OCI-LY7 (cell line): ENCODE measurements at regions not wholly inside any gene's neighbourhood (a gene's known extent, or its start where the extent isn't known, plus 50 kb on each side); places are given as distances from the start of the nearest gene placed in this dataset.

Source experiments
- BruUV-seq: library from RNA; stranded (reverse); fragments of 400-500 nt; replicated peaks from 2 replicates; lab custom pipeline; 2021; lab: Mats Ljungman, UMichigan
- CTCF ChIA-PET: fragments of 300-600 bp; sonication (Branson Sonifier 250); formaldehyde crosslinking; loops from one replicate; lab custom pipeline; 2022; ENCODE audit warnings: antibody characterized with exemption; ENCODE audit not compliant: unreplicated experiment; lab: Charles Lee
- POLR2A ChIA-PET: fragments of 300-600 bp; sonication (Branson Sonifier 250); formaldehyde crosslinking; loops from one replicate; lab custom pipeline; 2022; ENCODE audit warnings: antibody characterized with exemption; lab: Charles Lee
- DNase-seq: peaks from one replicate; pipeline ENCODE4 v3.0.0-alpha.2; 2015; ENCODE audit warnings: low spot score
- H2AFZ ChIP-seq: fragments of 200-600 bp; sonication (generic), shearing (Covaris generic); 2 replicates; pipeline ENCODE4 v1.6.1; 2014; ENCODE audit warnings: mild to moderate bottlenecking, antibody characterized with exemption, low read length, moderate library complexity
- H3K27ac ChIP-seq: fragments of 200-600 bp; sonication (generic); 2 replicates; pipeline ENCODE4 v1.5.1; 2014; ENCODE audit warnings: mixed run types, low read depth, mild to moderate bottlenecking, moderate library complexity, low read length, inconsistent platforms; ENCODE audit not compliant: poor library complexity, severe bottlenecking
- H3K36me3 ChIP-seq: fragments of 200-600 bp; sonication (generic); 2 replicates; pipeline ENCODE4 v1.6.1; 2014; ENCODE audit warnings: mild to moderate bottlenecking, antibody characterized with exemption, low read length, moderate library complexity, mixed read lengths; ENCODE audit not compliant: insufficient read depth
- H3K4me1 ChIP-seq: fragments of 200-600 bp; sonication (generic); 2 replicates; pipeline ENCODE4 v1.5.1; 2014; ENCODE audit warnings: mild to moderate bottlenecking, low read length; ENCODE audit not compliant: insufficient read depth, poor library complexity, severe bottlenecking
- H3K4me2 ChIP-seq: fragments of 200-600 bp; sonication (generic); 2 replicates; pipeline ENCODE4 v1.6.1; 2014; ENCODE audit warnings: mild to moderate bottlenecking, low read length
- H3K4me3 ChIP-seq: fragments of 200-600 bp; sonication (generic); 2 replicates; pipeline ENCODE4 v1.5.1; 2014; ENCODE audit warnings: mild to moderate bottlenecking, low read depth, low read length; ENCODE audit not compliant: poor library complexity, severe bottlenecking
- H3K79me2 ChIP-seq: fragments of 200-600 bp; sonication (generic); 2 replicates; pipeline ENCODE4 v1.6.1; 2016; ENCODE audit warnings: low read depth, mild to moderate bottlenecking, low read length, moderate library complexity, mixed read lengths; ENCODE audit not compliant: insufficient read depth
- H3K9me2 ChIP-seq: fragments of 200-600 bp; sonication (generic); 2 replicates; pipeline ENCODE4 v1.6.1; 2016; ENCODE audit warnings: mild to moderate bottlenecking, low read length, mixed read lengths; ENCODE audit not compliant: insufficient read depth
- H3K9me3 ChIP-seq: fragments of 200-600 bp; sonication (generic); 2 replicates; pipeline ENCODE4 v1.6.1; 2014; ENCODE audit warnings: mild to moderate bottlenecking, mixed run types, low read length, mixed read lengths
- H4K20me1 ChIP-seq: fragments of 200-600 bp; sonication (generic); 2 replicates; pipeline ENCODE4 v1.6.1; 2014; ENCODE audit warnings: mild to moderate bottlenecking, antibody characterized with exemption, low read length, moderate library complexity, mixed read lengths; ENCODE audit not compliant: insufficient read depth
- EZH2phosphoT487 ChIP-seq: fragments of 200-600 bp; sonication (generic); IDR thresholded peaks from 2 replicates; pipeline ENCODE4 v1.6.1; 2018; ENCODE audit warnings: low read depth, borderline replicate concordance, mild to moderate bottlenecking, mixed run types, antibody characterized with exemption, low read length, moderate library complexity, mixed read lengths
- intact Hi-C: fragments of 100-400 bp; cut with micrococcal nuclease; formaldehyde crosslinking; loops from one replicate; pipeline ENCODE4 v1.10.0; 2022; ENCODE audit not compliant: unreplicated experiment
- TF ChIP-seq, protein P1 (sequence below): fragments of 200-600 bp; sonication (generic); conservative IDR thresholded peaks from 2 replicates; pipeline ENCODE4 v1.5.1; 2014; ENCODE audit warnings: mild to moderate bottlenecking, antibody characterized with exemption, low read length, moderate library complexity, mixed read lengths

DNA sequence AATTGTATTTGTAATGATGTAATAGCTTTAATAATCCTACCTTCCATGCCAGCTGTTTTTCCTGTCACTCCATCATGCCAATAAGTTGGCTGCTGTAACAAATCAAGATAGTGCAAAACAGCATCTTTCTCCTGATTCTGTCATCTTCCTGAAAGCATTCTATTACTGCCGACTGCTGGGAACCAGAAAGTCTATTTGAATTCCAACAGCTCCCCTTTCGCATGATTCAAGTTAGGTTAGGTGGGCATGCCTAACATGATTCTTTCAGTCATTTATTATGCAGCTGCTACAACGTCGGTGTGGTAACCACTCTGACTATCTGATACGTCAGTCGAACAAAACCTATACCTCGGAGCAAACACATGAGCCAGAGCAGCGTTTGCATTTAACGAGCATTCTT, 127.9 kb upstream of the DMD start:
- Histone ChIP-seq H3K9me3 (no peaks in the 10 kb centered on the region), H3K9me2 (no peaks in the 10 kb centered on the region), H3K36me3 (peaks cover 1% of the 10 kb centered on the region), H3K4me2 (peak overlapping the region; percentile 47; the same call in 1 of the 2 replicates), H2AFZ (peak overlapping the region; percentile 85), H3K27ac (no peak overlapping the region), H3K4me3 (no peak overlapping the region), H3K4me1 (peaks cover 16% of the 10 kb centered on the region), H4K20me1 (no peaks in the 10 kb centered on the region), H3K79me2 (no peaks in the 10 kb centered on the region)
- CTCF ChIA-PET: no interaction called here
- DNase-seq: no peak
- POLR2A ChIA-PET: no interaction called here
- intact Hi-C loops: loop anchor here (5.0 kb wide), 1 partner anchor 807 kb away; no protein-coding TSS in a partner anchor
- no TSS peak for BruUV-seq
- TF ChIP-seq, protein P1, sequence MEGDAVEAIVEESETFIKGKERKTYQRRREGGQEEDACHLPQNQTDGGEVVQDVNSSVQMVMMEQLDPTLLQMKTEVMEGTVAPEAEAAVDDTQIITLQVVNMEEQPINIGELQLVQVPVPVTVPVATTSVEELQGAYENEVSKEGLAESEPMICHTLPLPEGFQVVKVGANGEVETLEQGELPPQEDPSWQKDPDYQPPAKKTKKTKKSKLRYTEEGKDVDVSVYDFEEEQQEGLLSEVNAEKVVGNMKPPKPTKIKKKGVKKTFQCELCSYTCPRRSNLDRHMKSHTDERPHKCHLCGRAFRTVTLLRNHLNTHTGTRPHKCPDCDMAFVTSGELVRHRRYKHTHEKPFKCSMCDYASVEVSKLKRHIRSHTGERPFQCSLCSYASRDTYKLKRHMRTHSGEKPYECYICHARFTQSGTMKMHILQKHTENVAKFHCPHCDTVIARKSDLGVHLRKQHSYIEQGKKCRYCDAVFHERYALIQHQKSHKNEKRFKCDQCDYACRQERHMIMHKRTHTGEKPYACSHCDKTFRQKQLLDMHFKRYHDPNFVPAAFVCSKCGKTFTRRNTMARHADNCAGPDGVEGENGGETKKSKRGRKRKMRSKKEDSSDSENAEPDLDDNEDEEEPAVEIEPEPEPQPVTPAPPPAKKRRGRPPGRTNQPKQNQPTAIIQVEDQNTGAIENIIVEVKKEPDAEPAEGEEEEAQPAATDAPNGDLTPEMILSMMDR: no peak
- TF ChIP-seq EZH2phosphoT487: no peak

DNA sequence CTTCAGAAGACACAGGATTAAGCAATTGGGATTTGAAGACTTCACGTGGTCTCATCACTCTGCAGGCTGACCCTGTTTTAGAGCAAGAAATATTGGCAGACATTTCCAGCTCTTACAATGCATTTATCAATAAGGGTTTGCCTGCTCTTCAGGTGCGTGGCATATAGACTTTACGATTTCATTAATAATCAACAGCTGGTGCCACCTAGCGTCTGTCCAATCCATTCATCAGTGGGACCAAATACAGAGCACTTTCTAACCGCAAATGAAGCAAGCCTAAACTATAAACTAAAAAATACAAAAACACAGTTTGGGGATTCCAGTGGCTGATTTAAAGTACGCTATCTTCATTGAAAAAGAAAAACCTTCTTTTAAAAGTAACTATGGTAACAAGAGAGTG, 125.4 kb upstream of the DMD start:
- Histone ChIP-seq H2AFZ (peak overlapping the region; percentile 91), H3K4me3 (no peak overlapping the region), H3K36me3 (peaks cover 5% of the 10 kb centered on the region), H3K27ac (no peak overlapping the region), H3K4me1 (peaks cover 16% of the 10 kb centered on the region), H3K4me2 (peak overlapping the region; percentile 48; the same call in 1 of the 2 replicates), H4K20me1 (no peaks in the 10 kb centered on the region), H3K79me2 (no peaks in the 10 kb centered on the region), H3K9me2 (no peaks in the 10 kb centered on the region), H3K9me3 (no peaks in the 10 kb centered on the region)
- intact Hi-C loops: loop anchor here (5.0 kb wide), 1 partner anchor 804 kb away; no protein-coding TSS in a partner anchor
- TF ChIP-seq, protein P1: peak; percentile 79
- no peak for TF ChIP-seq EZH2phosphoT487
- ChIA-PET CTCF (no interaction called here), POLR2A (no interaction called here)
- no TSS peak for BruUV-seq
- peak; percentile 68 for DNase-seq

DNA sequence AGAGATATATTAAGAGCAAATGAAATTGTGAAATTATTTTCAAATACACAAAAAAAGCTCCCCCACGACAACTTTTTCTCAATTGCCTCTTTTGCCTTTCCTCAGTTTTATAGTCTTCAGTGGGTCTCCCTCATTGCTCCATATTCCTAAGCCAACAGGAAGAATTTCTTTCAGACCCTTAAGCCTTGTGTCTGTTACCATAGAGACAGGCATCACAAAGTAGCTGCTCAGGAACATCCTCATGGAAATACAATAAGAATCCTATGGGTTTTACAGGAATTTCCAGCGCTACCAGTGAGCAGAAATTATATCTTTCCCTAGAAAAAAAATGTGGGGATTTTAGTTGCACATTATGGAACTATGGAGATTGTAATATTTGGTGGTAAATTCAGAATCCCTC, 121.9 kb upstream of the DMD start:
- no peak overlapping the region; the same call in 1 of the 2 replicates for H2AFZ ChIP-seq
- POLR2A ChIA-PET: no interaction called here

More for the DNA sequence above, 121.9 kb upstream of the DMD start:
- TF ChIP-seq, protein P1: no peak
- intact Hi-C loops: loop anchor here (5.0 kb wide), 1 partner anchor 926 kb away; no protein-coding TSS in a partner anchor
- H3K4me3 ChIP-seq: no peak overlapping the region
- H4K20me1 ChIP-seq: no peaks in the 10 kb centered on the region
- H3K79me2 ChIP-seq: no peaks in the 10 kb centered on the region
- no peaks in the 10 kb centered on the region for H3K9me3 ChIP-seq
- H3K4me2 ChIP-seq: peak overlapping the region; percentile 26; the same call in 1 of the 2 replicates
- BruUV-seq: no TSS peak
- CTCF ChIA-PET: no interaction called here
- H3K9me2 ChIP-seq: no peaks in the 10 kb centered on the region
- H3K4me1 ChIP-seq: peaks cover 22% of the 10 kb centered on the region
- H3K27ac ChIP-seq: no peak overlapping the region
- no peak for DNase-seq
- H3K36me3 ChIP-seq: peaks cover 5% of the 10 kb centered on the region
